Mammary epithelial cell (primary cell): ENCODE measurements at regions not wholly inside any gene's neighbourhood (a gene's known extent, or its start where the extent isn't known, plus 50 kb on each side); places are given as distances from the start of the nearest gene placed in this dataset.

Experiments used
- CTCF ChIP-seq, 2 donors: IDR thresholded peaks in 1 of 2; conservative IDR thresholded peaks in 1 of 2; 2 replicates each; pipeline ENCODE4 v1.5.1; 2011 to 2012; ENCODE audit warnings: inconsistent platforms in 2 of 2, low read length in 2 of 2, mild to moderate bottlenecking in 2 of 2, control low read depth in 1 of 2, low read depth in 1 of 2; ENCODE audit not compliant: insufficient read depth in 1 of 2; ENCODE audit errors: extremely low read depth in 1 of 2
- EZH2 ChIP-seq: IDR thresholded peaks from 2 replicates; pipeline ENCODE4 v1.6.1; 2012; ENCODE audit warnings: low read length, inconsistent platforms, borderline replicate concordance

- TF ChIP-seq CTCF (conservative IDR thresholded peaks at IDR 0.05 in 1 of 2, IDR thresholded peaks at IDR 0.05 in 1 of 2; ENCODE audit: extremely low read depth in 1 of 2, insufficient read depth in 1 of 2, low read depth in 1 of 2, low read length in 2 of 2): no peak
- TF ChIP-seq EZH2: no peak
Measured at GRCh38 chr10:59578741-59579140, 130.9 kb downstream of the SLC16A9 start.
